GM23338 (cell line): ENCODE measurements at regions not wholly inside any gene's neighbourhood (a gene's known extent, or its start where the extent isn't known, plus 50 kb on each side); places are given as distances from the start of the nearest gene placed in this dataset.

Experiments
- CREB1 ChIP-seq: fragments of 250-450 bp; sonication (Bioruptor Pico); IDR thresholded peaks from 2 replicates; pipeline ENCODE4 v1.5.0; 2020; ENCODE audit warnings: low read depth, mild to moderate bottlenecking, moderate library complexity
- EZH2 ChIP-seq: fragments of 200-600 bp; sonication (generic); IDR thresholded peaks from one replicate; pipeline ENCODE4 v1.8.0; 2017; ENCODE audit warnings: antibody characterized with exemption, mild to moderate bottlenecking, low read depth; ENCODE audit not compliant: unreplicated experiment
- EZH2phosphoT487 ChIP-seq: fragments of 200-600 bp; sonication (generic); IDR thresholded peaks from one replicate; pipeline ENCODE4 v1.8.1; 2018; ENCODE audit warnings: antibody characterized with exemption; ENCODE audit not compliant: unreplicated experiment
- JUNB ChIP-seq: IDR thresholded peaks from one replicate; pipeline ENCODE4 v1.6.1; 2016; ENCODE audit warnings: antibody characterized with exemption; ENCODE audit not compliant: unreplicated experiment
- NANOG ChIP-seq: IDR thresholded peaks from 2 replicates; pipeline ENCODE4 v1.6.1; 2016; ENCODE audit warnings: antibody characterized with exemption, borderline replicate concordance
- POLR2AphosphoS5 ChIP-seq: IDR thresholded peaks from 2 replicates; pipeline ENCODE4 v1.6.1; 2016; ENCODE audit warnings: antibody characterized with exemption, low read depth
- STAT1 ChIP-seq: IDR thresholded peaks from one replicate; pipeline ENCODE4 v1.6.1; 2016; ENCODE audit warnings: antibody characterized with exemption; ENCODE audit not compliant: unreplicated experiment
- ZNF114 ChIP-seq: fragments of 250-450 bp; sonication (Bioruptor Pico); IDR thresholded peaks from 2 replicates; pipeline ENCODE4 v1.5.0; 2020; ENCODE audit warnings: mild to moderate bottlenecking, moderate library complexity
- ZNF331 ChIP-seq: fragments of 250-450 bp; sonication (Bioruptor Pico); IDR thresholded peaks from 2 replicates; pipeline ENCODE4 v1.5.0; 2020; ENCODE audit warnings: low read depth, mild to moderate bottlenecking, moderate library complexity
- TF ChIP-seq, protein P1 (sequence below), 2 experiments: fragments of 200-600 bp in 1 of 2; sonication (generic) in 1 of 2; conservative IDR thresholded peaks; 2 replicates each; pipeline versions ENCODE4 v1.5.1 to v1.6.1; 2016 to 2017; ENCODE audit warnings: antibody characterized with exemption in 2 of 2, low read depth in 2 of 2, mild to moderate bottlenecking in 2 of 2, moderate library complexity in 1 of 2
- TF ChIP-seq, protein P2 (sequence below): IDR thresholded peaks from one replicate; pipeline ENCODE4 v1.6.1; 2018; ENCODE audit warnings: antibody characterized with exemption; ENCODE audit not compliant: unreplicated experiment

DNA sequence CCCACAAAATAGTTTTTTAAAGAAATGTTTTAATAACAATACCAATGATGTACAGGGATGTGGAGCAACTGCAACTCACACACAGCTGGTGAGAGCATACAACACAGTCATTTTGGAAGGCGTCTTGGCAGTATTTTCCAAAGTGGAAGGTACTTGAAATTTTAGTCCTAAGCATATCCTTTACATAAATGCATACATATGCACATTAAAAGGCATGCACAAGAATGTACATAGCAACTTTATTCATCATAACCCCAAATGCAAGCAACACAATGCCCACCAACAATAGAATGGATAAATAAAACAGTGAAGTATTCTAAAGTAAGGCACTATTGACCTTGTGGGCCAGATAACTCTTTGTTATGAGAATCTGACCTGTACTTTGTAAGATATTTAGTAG lies 310.1 kb upstream of the ADGRL2 start:
- TF ChIP-seq CREB1 = no peak
- TF ChIP-seq, protein P1, sequence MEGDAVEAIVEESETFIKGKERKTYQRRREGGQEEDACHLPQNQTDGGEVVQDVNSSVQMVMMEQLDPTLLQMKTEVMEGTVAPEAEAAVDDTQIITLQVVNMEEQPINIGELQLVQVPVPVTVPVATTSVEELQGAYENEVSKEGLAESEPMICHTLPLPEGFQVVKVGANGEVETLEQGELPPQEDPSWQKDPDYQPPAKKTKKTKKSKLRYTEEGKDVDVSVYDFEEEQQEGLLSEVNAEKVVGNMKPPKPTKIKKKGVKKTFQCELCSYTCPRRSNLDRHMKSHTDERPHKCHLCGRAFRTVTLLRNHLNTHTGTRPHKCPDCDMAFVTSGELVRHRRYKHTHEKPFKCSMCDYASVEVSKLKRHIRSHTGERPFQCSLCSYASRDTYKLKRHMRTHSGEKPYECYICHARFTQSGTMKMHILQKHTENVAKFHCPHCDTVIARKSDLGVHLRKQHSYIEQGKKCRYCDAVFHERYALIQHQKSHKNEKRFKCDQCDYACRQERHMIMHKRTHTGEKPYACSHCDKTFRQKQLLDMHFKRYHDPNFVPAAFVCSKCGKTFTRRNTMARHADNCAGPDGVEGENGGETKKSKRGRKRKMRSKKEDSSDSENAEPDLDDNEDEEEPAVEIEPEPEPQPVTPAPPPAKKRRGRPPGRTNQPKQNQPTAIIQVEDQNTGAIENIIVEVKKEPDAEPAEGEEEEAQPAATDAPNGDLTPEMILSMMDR (conservative IDR thresholded peaks at IDR 0.05; ENCODE audit: low read depth in 2 of 2) = no peak
- no peak for TF ChIP-seq POLR2AphosphoS5
- TF ChIP-seq NANOG = no peak
- TF ChIP-seq EZH2 = no peak
- TF ChIP-seq, protein P2, sequence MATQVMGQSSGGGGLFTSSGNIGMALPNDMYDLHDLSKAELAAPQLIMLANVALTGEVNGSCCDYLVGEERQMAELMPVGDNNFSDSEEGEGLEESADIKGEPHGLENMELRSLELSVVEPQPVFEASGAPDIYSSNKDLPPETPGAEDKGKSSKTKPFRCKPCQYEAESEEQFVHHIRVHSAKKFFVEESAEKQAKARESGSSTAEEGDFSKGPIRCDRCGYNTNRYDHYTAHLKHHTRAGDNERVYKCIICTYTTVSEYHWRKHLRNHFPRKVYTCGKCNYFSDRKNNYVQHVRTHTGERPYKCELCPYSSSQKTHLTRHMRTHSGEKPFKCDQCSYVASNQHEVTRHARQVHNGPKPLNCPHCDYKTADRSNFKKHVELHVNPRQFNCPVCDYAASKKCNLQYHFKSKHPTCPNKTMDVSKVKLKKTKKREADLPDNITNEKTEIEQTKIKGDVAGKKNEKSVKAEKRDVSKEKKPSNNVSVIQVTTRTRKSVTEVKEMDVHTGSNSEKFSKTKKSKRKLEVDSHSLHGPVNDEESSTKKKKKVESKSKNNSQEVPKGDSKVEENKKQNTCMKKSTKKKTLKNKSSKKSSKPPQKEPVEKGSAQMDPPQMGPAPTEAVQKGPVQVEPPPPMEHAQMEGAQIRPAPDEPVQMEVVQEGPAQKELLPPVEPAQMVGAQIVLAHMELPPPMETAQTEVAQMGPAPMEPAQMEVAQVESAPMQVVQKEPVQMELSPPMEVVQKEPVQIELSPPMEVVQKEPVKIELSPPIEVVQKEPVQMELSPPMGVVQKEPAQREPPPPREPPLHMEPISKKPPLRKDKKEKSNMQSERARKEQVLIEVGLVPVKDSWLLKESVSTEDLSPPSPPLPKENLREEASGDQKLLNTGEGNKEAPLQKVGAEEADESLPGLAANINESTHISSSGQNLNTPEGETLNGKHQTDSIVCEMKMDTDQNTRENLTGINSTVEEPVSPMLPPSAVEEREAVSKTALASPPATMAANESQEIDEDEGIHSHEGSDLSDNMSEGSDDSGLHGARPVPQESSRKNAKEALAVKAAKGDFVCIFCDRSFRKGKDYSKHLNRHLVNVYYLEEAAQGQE = no peak
- no peak for TF ChIP-seq ZNF331 (CRISPR knock-in tag)
- TF ChIP-seq STAT1 = no peak
- TF ChIP-seq EZH2phosphoT487 = no peak
- no peak for TF ChIP-seq ZNF114 (CRISPR knock-in tag)
- TF ChIP-seq JUNB = no peak
